Thoracic aorta (tissue), 2 donors: ENCODE measurements at regions not wholly inside any gene's neighbourhood (a gene's known extent, or its start where the extent isn't known, plus 50 kb on each side); places are given as distances from the start of the nearest gene placed in this dataset.

Experiments
- ATAC-seq: fragments of 150-250 bp; one replicate; pipeline ENCODE4 v1.8.0; 2017; ENCODE audit warnings: low read depth; ENCODE audit not compliant: insufficient number of reproducible peaks, low FRiP score
- DNase-seq: peaks from one replicate; pipeline ENCODE4 v3.0.0-alpha.2; 2020; ENCODE audit warnings: low spot score
- H3K27ac ChIP-seq, 2 donors: fragments of 200-600 bp; sonication (generic); 1 replicate in 1 of 2; 2 replicates in 1 of 2; pipeline ENCODE4 v1.5.1; 2016; ENCODE audit warnings: mild to moderate bottlenecking in 2 of 2, moderate library complexity in 2 of 2
- H3K27me3 ChIP-seq: fragments of 200-600 bp; sonication (generic); replicated peaks from 2 replicates; pipeline ENCODE4 v1.6.0; 2016; ENCODE audit warnings: mild to moderate bottlenecking; ENCODE audit not compliant: insufficient read depth
- H3K36me3 ChIP-seq: fragments of 200-600 bp; sonication (generic); one replicate; pipeline ENCODE4 v1.5.1; 2016
- H3K4me1 ChIP-seq, 2 donors: fragments of 200-600 bp; sonication (generic); 1 replicate in 1 of 2; 2 replicates in 1 of 2; pipeline versions ENCODE4 v1.5.1 to v1.6.0; 2016; ENCODE audit warnings: low read depth in 2 of 2, mild to moderate bottlenecking in 1 of 2; ENCODE audit not compliant: control insufficient read depth in 1 of 2
- H3K4me3 ChIP-seq: fragments of 200-600 bp; sonication (generic); 2 replicates; pipeline ENCODE4 v1.5.1; 2016; ENCODE audit warnings: mild to moderate bottlenecking
- H3K9me3 ChIP-seq: fragments of 200-600 bp; sonication (generic); 2 replicates; pipeline ENCODE4 v1.5.1; 2016
- TF ChIP-seq, protein P1 (sequence below): fragments of 200-600 bp; sonication (generic); IDR thresholded peaks from one replicate; pipeline ENCODE4 v1.5.1; 2019; ENCODE audit warnings: antibody characterized with exemption

DNA sequence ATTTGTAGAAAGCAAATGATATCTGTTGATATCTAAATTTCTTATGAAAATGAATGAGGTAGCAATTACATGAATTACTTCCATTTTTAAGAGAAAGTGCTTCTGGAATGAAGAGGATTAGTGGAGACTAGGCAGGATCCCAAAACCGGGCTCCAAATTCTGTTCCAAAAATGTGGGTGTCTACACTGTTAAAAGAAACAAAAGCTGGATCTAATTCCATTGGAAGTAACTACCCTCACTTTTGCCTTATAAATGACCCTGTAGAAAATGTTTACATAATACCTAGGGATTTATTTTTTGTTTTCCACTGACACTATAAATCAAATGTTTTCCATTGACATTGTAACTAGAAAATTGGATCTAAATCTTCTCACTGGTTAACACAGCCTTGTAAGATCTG lies 454.9 kb upstream of the JARID2 start:
- no peaks in the 10 kb centered on the region for H3K9me3 ChIP-seq
- no peak for ATAC-seq
- H3K36me3 ChIP-seq, result no peaks in the 10 kb centered on the region
- no peak overlapping the region for H3K4me3 ChIP-seq
- TF ChIP-seq, protein P1, sequence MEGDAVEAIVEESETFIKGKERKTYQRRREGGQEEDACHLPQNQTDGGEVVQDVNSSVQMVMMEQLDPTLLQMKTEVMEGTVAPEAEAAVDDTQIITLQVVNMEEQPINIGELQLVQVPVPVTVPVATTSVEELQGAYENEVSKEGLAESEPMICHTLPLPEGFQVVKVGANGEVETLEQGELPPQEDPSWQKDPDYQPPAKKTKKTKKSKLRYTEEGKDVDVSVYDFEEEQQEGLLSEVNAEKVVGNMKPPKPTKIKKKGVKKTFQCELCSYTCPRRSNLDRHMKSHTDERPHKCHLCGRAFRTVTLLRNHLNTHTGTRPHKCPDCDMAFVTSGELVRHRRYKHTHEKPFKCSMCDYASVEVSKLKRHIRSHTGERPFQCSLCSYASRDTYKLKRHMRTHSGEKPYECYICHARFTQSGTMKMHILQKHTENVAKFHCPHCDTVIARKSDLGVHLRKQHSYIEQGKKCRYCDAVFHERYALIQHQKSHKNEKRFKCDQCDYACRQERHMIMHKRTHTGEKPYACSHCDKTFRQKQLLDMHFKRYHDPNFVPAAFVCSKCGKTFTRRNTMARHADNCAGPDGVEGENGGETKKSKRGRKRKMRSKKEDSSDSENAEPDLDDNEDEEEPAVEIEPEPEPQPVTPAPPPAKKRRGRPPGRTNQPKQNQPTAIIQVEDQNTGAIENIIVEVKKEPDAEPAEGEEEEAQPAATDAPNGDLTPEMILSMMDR, result no peak
- H3K27me3 ChIP-seq, result no peaks in the 10 kb centered on the region
- no peak overlapping the region for H3K27ac ChIP-seq
- no peaks in the 10 kb centered on the region for H3K4me1 ChIP-seq
- no peak for DNase-seq

- TF ChIP-seq, protein P1, result no peak
- no peaks in the 10 kb centered on the region for H3K4me1 ChIP-seq
- no peaks in the 10 kb centered on the region for H3K27me3 ChIP-seq
- no peak overlapping the region for H3K27ac ChIP-seq
- ATAC-seq (no peak), DNase-seq (no peak)
- H3K4me3 ChIP-seq, result no peak overlapping the region
- H3K9me3 ChIP-seq, result no peaks in the 10 kb centered on the region
- H3K36me3 ChIP-seq, result no peaks in the 10 kb centered on the region
Measured at GRCh38 chr6:14791526-14791925, 454.3 kb upstream of the JARID2 start.

GRCh38 chr6:14792118-14792955 lies 453.5 kb upstream of the JARID2 start:
- no peaks in the 10 kb centered on the region for H3K4me1 ChIP-seq
- H3K27me3 ChIP-seq, result no peaks in the 10 kb centered on the region
- H3K36me3 ChIP-seq, result no peaks in the 10 kb centered on the region
- no peak for ATAC-seq
- no peak overlapping the region for H3K27ac ChIP-seq
- TF ChIP-seq, protein P1, result no peak
- no peaks in the 10 kb centered on the region for H3K9me3 ChIP-seq
- H3K4me3 ChIP-seq, result no peak overlapping the region
- DNase-seq, result no peak

GRCh38 chr6:14795451-14795850 lies 450.4 kb upstream of the JARID2 start:
- H3K9me3 ChIP-seq, result no peaks in the 10 kb centered on the region
- H3K27ac ChIP-seq, result no peak overlapping the region
- TF ChIP-seq, protein P1, result no peak
- ATAC-seq, result no peak
- no peaks in the 10 kb centered on the region for H3K36me3 ChIP-seq
- no peaks in the 10 kb centered on the region for H3K4me1 ChIP-seq
- no peak for DNase-seq
- no peak overlapping the region for H3K4me3 ChIP-seq
- H3K27me3 ChIP-seq, result no peaks in the 10 kb centered on the region

DNA sequence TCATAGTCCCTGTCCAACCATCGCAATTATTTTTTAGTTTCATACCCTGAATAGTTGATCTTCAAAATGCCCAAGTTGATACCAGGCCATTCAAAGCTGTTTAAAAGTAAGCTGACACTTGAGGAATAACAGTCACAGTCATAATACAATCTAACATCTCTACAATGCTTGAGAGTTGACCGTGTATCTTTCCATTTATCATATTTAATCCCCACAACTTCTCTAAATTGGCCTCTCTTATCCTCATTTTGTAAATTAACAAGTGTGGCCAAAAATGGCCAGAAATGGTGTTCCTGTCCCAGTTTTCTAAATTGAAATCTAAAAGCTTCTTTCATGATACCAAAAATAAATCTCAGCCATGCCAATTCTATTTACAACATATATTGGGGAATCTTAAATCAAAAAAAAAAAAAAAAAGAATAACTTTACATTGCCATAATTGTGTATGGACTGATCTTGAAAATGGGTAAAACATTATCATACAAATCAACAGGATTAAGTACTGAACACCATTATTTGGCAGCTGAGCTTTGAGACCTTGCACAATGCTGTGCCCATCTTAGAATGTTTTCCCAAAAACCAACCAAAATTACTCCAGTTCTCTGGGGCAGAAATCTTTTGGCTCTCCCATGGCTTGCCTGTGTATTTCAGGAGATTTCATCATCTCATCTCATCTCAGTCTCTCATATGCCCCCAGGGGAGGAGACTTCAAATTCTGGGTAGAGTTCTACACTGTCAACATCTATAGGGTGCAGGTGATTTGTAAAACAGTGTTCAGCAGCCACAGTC lies 448.7 kb upstream of the JARID2 start:
- no peak for ATAC-seq

More for the DNA sequence above, 448.7 kb upstream of the JARID2 start:
- Histone ChIP-seq H3K36me3 (no peaks in the 10 kb centered on the region), H3K9me3 (no peaks in the 10 kb centered on the region), H3K27me3 (no peaks in the 10 kb centered on the region), H3K4me3 (no peak overlapping the region), H3K4me1 (no peaks in the 10 kb centered on the region), H3K27ac (no peak overlapping the region)
- TF ChIP-seq, protein P1, result no peak
- no peak for DNase-seq
